CD4-positive, alpha-beta T cell treated with Interleukin-1 beta for 1 hour (primary cell): ENCODE measurements at regions not wholly inside any gene's neighbourhood (a gene's known extent, or its start where the extent isn't known, plus 50 kb on each side); places are given as distances from the start of the nearest gene placed in this dataset.
"Not testable (repeated sequence)": the region's sequence is repeated elsewhere in the genome, so short reads cannot be mapped to it uniquely, and the experiment has no call there.

Experiments used
- DNase-seq, 2 donors: peaks; one replicate each; pipeline ENCODE4 v3.0.0-alpha.2; 2020 to 2022

DNA sequence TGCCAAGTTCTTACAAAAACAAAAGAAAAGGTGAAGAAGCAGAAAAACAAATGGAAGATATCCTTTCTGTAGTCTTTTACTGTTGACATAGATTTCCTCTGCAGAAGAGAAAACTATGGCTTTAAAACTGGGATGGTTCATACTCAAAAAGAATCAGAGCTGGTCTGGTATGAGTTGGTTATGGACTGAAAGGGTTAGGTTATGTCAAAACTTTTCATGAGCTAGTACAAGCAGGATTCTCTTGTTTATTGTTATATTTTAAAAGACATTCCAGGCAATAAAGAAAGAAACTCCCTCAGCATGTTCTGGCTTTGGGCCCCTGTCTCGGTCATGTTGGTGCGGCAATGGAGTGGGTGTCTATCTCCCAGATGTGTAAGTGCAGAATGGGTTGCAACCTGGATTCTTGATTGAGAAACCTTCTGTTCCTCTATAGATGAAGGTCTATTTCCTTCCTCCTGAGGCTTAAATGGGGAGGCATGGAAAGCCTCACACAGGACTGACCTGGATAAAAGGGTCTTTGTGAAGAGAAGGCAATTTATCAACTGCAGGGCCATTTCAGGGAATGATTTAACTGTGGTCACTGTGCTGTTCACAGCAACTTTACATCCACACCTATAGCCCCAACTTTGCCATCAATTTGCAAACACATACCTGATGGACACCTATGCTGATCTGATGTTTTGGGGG is 209.6 kb upstream of the TNC start:
- DNase-seq = no peak

DNA sequence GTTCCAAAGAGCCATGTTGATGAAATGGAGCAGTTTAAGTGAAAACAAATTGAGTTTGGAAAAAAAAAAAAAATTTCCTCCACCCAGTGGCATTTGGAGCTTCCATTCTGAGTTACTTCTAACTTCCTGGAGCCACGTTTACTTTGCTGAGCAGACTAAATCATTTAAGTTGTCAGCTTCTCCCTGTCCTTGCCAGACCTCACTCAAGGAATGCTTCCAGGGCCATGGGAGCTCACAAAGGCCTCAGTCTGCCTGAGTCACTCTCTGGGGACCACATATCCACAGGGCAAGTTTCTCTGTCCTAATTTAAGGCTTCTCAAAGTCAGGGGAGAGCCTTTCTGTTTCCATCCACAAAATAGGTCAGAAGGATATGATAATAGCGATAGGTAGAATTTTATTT is 210.3 kb upstream of the TNC start:
- DNase-seq = no peak

DNA sequence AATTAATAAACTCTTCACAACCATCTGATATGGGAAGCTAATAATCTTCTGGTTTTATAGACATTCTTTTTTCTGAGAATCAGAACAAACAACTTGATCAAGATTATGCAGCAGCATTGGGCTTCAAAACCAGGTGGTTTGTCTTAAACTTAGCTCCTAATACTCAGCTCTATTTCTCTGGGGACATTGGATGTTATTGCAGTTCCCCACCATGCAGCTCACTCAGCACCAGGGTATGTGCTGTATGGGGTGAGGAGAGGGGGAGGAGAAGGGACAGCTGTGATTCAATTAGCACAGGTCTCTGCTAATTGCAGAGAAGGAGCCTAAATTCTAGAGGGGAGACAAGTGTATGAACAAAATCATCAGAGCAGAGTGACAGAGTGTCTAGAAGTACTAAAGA is 210.7 kb upstream of the TNC start:
- no peak for DNase-seq

DNA sequence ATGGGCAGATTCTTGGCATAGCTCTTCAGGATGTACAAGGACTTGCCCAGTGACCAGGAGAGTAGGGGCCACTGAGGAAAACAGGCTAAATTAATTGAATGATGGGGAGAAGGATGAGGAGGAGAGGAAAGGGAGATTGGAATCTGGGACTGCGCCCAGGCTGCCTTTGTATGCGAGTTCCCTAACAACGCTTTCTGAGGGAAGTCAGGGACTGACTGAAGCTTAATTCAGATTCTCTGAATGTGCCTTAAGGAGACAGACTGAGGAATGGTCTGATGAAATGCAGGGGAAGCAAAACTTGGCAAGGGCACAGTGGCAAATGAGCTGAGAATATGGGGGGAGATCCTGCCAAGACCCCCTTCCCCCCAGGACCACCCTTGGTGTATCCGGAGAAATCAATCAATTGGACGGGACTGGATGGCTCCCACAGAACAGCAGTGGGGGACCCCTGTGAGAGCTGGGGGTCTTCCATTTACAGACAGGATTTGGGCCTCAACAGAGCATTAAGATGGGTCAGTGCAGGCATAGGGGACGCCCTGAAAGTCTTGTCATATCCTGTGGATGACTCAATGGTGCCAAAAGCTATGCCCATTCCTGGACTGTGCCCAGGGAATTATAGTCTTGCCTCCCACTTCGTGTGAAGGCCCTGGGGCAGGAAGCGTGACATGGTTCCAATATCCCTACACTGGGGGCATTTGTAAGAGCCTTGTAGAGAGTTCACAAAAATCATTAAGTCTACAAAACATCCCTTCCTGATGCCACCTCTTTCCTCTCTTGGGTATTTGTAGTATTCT is 215.5 kb upstream of the TNC start:
- no peak for DNase-seq

DNA sequence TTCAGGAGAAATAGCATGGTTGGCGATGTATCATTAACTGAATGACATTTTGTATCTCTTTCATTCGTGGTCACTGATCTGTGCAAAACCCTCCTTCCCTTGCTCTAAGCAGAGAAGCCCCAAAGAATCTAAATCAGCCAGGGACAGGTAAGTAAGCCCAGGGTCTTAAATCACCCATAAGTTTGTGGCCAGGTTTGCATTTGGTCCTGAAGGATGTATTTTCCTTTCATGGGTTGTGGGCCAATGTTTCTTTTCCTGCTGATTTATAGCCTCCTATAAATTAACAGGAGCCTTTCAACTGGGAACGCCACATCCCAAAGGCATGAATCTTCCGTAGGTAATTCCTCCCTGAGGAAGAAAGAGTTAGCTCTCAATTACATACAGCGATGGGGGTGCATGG is 217.5 kb upstream of the TNC start:
- no peak for DNase-seq

DNA sequence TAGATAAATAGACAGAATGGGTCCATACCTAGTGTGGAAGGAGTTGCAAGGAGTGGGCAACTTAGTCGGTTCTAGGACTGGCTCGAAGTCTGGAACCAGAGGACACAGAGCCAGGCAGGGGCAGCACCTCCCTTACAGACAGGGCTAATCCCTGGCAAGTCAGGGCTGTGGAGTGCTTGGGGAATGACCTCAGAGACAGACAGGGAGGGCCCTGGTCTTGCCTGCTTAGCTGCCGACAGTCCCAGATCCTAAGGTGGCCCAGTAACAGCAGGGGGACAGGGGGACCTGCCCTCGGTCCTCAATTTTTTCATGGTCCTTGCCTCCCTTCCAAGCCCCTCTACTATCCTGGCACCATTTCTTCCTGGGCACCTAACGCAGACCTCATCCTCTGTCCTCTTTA is 222.4 kb upstream of the TNC start:
- DNase-seq = no peak

DNA sequence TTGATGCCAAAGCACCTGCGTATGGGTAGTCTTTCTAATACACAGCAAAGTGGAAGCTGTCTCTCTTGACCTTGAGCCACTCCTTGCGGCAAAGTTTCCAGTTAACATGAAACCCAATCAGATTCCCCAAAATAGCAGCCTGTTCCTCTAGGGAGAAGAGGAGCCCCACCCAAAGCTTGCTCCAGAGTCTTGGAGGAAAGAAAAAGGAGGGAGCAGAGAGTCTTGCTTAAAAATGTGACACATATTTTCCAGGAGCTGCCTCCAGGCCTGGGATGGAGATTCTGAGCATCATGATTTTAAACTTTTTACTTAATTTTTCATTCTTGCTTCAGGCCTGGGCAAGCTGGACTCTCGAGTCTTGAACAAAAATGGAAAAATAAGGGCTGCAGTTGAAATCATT is 223.5 kb upstream of the TNC start:
- DNase-seq = no peak

DNA sequence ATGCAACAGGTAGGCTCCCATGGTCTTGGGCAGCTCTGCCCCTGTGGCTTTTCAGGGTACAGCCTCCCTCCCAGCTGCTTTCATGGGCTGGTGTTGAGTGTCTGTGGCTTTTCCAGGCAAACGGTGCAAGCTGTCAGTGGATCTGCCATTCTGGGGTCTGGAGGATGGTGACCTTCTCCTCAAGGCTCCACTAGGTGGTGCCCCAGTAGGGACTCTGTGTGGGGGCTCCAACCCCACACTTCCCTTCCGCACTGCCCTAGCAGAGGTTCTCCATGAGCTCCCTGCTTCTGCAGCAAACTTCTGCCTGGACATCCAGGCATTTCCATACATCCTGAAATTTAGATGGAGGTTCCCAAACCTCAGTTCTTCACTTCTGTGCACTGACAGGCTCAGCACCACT is 229.8 kb upstream of the TNC start:
- not testable (repeated sequence) for DNase-seq

DNA sequence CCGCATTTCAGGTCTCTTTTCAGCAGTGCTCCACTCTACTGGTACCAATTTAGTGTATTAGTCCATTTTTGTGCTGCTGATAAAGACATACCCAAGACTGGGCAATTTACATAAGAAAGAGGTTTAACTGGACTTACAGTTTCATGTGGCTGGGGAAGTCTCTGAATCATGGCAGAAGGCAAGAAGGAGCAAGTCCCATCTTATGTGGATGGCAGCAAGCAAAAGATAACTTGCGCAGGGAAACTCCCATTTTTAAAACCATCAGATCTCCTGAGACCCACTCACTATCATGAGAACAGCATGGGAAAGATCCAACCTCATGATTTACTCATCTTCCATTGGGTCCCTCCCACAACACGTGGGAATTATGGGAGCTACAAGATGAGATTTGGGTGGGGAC is 231.0 kb upstream of the TNC start:
- not testable (repeated sequence) for DNase-seq

DNA sequence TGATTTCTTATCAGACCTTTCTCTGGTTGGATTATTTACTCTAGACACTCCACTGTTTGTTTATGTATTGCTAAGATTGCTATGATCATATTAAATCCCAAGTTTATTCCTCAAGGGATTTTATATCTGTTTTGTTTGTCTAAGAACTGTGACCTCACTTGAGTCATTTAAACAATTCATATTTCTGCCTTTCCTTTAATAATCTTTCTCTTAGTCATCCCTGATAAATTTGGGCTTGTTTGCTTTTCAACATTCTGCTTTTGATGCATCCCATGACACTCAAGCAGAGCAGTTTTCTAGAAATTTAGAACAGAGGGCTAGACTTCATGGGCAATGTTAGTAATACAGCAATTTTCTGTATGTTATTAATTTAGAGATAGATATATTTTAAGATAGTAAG is 231.6 kb upstream of the TNC start:
- no peak for DNase-seq

DNA sequence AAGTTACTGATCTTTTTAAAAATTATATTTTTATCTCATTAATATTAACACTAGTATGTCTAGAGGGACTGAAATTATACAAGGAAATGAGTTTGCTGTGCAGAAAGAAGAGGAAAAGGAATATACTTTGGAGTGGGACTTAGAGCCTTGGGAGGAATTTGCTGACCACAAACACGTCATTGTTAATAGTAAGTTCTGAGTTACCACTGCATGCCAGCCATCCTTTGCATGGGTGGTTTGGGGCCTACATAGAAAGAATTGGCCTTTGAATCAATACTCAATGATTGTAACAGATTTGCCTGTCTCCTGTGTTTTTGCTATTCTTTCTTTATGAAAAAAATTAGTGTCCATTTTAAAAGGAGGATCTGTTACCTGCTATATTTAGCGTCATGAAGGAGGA is 232.6 kb upstream of the TNC start:
- DNase-seq = no peak

DNA sequence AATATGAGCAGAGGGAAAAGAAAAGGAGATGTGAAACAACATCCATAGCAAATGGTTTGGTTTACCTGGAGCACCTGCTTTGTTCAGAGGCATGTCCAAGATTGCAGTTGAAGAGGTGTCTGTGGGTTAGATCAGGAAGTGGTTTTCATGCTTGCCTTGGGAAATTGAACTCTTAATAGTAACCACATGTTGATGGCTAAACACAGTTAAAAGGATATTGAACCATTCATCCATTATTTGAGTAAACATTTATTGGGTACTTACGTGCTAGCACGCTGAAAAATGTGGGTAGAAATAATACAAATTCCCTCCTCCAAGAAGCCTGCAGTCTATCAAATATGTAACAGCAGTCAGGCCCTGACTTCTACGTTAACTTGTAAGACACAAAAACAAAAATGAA is 235.7 kb upstream of the TNC start:
- DNase-seq = no peak

DNA sequence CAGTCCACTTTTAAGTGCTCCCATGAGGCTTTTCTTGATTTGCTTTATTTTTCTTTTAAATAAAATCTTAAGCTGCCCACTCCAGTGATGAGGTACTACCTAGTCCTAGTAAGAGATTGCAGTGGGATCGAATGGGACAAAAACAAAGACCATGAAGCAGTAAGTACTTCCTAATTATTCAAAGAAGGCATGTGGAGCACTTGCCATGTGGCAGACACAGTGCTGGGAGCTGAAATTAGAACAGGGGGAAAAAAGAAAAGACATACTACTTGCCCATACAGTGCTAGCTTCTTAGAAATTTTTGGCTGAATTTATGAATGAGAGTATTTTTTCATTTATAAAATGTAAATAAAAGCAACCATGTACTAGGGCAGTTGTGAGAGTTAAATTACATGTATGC is 239.9 kb upstream of the TNC start:
- DNase-seq = no peak

DNA sequence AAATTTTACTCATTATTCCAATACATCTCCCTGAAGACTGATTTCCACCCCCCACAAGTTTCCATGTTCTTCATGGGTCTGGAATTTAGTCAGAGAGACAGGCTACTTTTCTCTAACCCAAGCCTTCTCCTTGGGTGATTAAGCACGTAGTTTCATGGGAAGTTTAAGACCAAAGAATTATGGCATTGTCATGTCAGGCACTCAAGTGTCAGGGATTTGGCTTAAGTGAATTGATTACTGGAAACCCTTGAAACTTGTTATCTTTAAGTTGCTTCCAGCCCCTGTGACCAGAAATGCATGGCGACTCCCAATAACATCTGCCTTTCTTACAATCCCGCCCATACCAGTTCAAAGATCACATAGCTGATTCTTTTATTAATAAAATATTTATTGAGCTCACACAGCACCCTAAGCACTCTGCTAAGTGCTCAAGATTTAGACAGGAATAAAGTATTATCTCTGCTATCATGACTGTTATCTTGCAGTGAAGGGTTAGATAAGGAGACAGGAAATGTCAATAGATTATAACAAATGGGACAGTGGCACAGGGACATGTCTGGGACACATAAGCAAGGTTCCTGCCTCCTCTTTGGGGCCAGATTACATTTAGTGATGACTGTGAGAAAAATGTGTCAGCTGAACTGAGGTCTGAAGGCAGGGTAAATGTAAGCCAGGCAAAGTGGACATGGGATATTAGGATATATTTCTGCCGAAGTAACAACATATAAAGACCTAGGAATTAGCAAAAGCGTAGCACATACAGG is 241.2 kb upstream of the TNC start:
- DNase-seq = no peak

DNA sequence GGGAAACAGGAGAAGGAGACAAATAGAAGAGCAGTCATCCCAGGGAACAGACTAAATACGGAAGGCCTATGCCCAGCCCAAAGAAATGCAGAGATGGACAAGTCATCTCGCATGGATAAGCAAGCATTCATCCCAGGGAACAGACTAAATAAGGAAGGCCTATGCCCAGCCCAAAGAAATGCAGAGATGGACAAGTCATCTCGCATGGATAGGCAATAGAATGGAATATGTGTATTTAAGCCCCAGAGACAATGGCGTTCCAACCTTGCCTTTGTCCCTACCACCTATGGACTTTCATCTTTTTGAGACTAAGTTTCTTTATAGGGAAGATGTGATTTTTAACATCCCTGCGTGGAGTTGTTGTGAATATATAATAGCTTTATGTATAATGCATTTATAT is 242.2 kb upstream of the TNC start:
- DNase-seq = no peak

DNA sequence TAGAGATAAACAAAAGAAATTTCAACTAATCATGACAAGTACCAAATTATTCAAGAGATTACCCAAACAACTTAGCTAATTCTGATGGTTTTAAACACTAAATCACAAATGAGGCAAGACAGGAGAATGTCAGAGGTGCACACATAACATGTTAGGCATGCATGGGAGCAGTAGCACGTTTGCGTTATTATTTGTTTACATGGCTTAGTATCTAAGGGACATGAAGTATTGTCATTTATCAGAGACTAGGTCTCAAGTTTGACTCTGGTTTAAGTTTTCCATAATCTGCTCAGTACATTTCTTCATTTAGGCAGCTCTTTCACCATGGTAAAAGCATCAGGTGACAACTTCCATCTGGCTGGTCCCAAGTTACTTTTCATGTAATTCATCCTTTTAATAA is 244.1 kb upstream of the TNC start:
- no peak for DNase-seq

DNA sequence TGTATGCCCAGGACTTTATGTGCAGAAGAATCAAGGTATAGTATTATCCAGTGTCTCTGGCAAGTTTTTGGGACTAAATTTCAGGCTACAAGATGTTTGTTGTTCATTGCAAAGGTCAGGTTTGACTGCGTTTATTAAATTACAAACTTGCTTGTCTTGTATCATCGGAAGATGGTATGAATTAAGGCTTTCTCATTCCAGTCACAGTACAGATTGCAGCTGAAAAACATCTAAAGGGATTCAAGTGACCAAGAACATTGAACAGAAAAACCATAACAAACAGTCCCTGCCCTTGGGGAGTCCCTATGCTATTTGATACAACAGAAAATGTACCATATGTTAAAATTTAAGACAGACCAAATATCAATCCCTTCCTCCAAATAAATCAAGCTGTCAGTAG is 244.7 kb upstream of the TNC start:
- no peak for DNase-seq

DNA sequence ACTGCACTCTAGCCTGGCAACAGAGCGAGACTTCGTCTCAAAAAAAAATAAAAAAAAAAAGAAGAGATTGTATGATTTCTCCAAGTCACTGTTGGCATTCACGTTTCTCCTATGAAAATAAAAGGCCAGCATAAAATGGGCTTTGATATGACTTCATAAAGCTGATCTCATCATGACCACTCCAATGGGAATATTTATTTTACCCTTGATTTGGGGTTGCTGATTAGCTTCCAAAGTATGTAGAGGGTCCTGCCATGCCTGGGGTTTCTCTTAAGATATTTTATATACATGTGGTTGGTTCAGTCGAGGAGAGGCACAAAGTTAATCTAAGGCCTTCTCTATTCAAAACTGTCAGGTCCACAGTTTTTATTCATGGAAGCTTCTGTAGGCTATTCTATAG is 247.0 kb upstream of the TNC start:
- DNase-seq = no peak

DNA sequence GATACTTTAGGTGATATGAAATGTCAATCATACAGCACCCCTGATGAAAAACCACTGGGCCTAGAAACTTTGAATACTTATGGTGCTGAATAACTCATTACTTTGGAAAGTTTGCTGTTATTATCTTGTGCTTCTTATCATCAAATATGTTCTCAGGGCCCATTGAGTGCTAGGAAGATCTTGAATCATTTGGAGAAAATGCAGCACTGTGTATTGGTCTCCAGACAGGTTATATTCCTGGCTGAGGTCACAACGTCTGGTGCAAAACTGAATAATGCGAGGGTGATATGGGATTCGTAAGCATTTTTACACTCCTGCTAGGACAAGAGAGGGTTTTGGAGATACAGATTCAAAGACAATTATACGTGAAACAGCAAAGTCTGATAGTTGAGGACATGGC is 249.4 kb upstream of the TNC start:
- no peak for DNase-seq

DNA sequence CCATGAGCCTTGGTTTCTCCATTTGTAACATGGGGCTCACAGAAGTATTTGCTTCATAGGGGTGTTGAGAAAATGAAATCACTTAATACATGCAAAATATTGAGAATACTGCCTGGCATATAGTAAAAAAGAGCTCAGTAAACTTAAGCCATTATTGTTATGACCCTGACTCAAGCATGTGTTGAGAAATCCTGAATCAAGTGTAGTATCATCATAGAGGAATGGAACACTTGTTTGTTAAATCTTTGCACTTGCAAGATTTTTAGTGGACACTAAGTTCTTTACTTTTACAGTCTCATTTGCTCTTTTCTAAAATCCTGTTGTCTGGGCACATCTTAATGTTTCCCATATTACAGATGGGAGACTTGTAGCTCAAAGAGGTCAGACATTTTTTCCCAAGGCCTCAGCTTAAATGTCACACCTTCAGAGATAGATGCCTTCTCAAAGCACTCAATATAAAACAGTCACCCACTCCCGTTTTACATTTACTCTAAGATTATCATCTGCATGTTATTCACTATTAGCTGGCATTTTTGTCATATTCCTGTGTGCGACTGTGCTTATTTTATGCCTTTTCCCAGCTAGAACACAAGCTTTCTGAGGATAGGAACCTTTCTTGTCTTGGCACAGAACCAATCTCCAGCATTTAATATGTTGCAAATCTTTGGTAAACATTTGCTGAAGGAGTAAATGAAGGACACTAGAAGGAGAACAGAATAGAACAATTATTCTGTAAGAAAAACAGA is 250.0 kb upstream of the TNC start:
- DNase-seq = no peak

DNA sequence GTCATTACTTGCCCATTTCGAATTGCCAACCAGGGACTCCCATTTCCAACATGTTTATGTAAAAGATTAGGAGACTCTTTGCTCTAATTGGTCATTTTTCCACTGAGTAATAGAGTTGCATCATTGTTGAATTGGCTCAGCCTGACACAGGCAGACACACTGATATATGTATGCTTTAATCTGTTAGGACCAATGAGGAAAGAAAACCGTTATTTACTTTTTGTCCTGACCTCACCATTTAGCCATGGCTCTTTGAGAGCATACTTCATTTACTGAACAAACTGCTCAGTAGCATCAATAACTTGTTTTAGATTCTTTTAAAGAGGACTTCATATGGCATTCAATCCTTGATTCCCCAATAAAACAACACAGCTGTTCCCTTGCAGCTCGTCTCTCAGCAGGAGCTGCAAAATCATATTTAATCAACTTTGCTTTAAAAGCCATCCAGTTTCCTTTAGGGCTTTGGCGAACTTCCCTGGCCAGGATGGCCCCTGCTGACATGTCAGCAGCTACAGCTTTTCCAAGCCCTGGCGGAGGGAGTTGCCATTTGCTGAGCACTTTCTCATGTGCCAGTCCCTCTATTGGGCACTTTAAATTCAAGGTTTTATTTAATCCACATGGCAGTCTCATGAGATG is 251.5 kb upstream of the TNC start:
- no peak for DNase-seq

DNA sequence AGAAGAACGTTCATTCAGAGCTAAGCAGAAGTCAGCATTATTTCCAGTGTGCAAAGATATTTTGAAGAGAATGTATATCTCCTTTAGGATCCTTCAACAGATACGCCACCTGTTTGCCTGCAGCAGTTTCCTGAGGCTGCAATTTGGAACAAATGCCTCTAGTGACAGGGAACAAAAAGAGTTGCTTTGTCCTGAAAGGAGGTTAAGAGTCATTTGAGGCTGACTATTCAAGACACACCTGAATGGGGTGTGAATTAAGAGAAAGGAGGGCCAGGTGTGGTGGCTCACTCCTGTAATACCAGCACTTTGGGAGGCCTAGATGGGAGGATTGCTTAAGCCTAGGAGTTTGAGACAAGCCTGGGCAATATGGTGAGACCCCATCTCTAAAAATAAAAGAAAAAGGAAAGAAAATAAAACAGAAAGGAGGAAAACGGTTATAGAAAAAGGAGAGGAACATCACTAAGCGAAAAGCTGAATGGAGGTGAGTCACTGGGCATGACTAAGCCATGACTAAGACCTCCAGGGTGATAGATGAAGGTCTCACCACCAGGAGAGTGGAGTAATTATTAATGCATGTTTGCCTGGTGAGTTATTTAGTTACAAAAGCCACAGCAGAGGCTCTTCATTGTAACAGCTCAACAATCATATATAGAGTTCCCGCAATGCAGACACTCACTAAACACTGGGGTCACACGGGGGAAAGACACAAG is 255.2 kb upstream of the TNC start:
- DNase-seq = no peak
